IgD-negative memory B cell (primary cell): ENCODE measurements at regions not wholly inside any gene's neighbourhood (a gene's known extent, or its start where the extent isn't known, plus 50 kb on each side); places are given as distances from the start of the nearest gene placed in this dataset.
"Not testable (repeated sequence)": the region's sequence is repeated elsewhere in the genome, so short reads cannot be mapped to it uniquely, and the experiment has no call there.

Experiments used
- H3K27ac Mint-ChIP-seq, 3 donors: one replicate each; pipeline ENCODE4 v1.8.0; 2020 to 2022; ENCODE audit warnings: mild to moderate bottlenecking in 3 of 3, mixed read lengths in 3 of 3, moderate library complexity in 1 of 3
- H3K27me3 Mint-ChIP-seq: one replicate; pipeline ENCODE4 v1.8.0; 2021; ENCODE audit warnings: mixed read lengths
- H3K36me3 Mint-ChIP-seq: one replicate; pipeline ENCODE4 v1.8.0; 2020; ENCODE audit warnings: mild to moderate bottlenecking, mixed read lengths
- H3K4me1 Mint-ChIP-seq, 3 donors: one replicate each; pipeline ENCODE4 v1.8.0; 2020 to 2022; ENCODE audit warnings: mixed read lengths in 3 of 3, mild to moderate bottlenecking in 1 of 3
- H3K4me3 Mint-ChIP-seq, 4 donors: one replicate each; pipeline ENCODE4 v1.8.0; 2020 to 2022; ENCODE audit warnings: mild to moderate bottlenecking in 4 of 4, mixed read lengths in 4 of 4, moderate library complexity in 3 of 4
- H3K9me3 Mint-ChIP-seq, 3 donors: one replicate each; pipeline ENCODE4 v1.8.0; 2020 to 2021; ENCODE audit warnings: mixed read lengths in 3 of 3, mild to moderate bottlenecking in 1 of 3

DNA sequence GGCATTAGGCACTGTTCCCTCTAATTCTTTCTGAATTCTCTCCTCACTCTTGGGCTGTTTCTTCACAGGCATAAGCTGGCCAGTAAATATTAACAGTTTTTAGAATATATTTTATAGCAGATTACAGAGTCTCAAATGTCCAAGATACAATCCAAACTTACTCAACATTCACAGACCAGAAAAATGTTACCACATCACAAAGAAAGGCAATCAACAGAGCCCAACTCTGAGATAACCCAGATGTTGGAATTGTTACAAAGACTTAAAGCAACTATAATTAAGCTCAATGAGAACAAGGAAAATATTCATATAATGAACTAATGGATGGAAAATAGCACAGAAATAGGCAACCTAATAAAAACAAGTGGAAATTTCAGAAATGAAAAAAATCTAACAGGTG is 401.1 kb upstream of the RGMB start:
- Mint-ChIP-seq H3K27ac (no peak overlapping the region), H3K36me3 (peaks cover 2% of the 10 kb centered on the region), H3K27me3 (no peaks in the 10 kb centered on the region), H3K4me3 (no peak overlapping the region), H3K9me3 (peaks cover 0 to 7% (median 3%) of the 10 kb centered on the region in 3 donors), H3K4me1 (no peaks in the 10 kb centered on the region)

DNA sequence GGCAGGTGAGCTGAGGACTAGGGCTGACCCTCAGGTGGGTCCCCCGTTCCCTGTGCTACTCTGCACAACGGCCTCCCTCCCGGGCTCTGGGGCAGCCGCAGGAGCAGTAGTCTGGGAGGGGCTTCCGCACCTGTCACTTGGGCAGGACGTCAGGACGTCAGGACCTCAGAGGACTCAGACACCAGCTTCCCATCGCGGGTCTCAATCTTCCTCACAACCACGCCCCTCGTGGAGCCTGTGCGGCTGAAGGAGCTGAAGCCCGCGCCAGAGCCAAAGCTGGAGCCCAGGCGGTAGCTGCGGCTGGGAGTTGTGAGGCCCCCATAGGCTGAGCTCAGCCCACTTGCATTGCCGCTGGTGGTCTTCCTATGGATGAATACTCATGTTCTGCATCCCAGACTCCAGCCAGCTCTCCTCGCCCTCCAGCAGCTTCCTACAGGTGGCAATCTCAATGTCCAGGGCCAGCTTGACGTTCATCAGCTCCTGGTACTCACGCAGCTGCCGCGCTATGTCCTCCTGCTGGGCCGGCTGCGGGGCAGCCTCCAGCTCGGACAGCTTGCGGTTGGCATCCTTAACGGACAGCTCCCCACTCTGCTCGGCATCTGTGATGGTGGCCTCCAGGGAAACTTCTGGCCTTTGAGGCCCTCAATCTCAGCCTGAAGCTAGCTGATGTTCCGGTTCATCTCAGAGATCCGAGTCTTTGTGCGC is 381.4 kb upstream of the RGMB start:
- Mint-ChIP-seq H3K36me3 (no peaks in the 10 kb centered on the region), H3K27ac (no peak overlapping the region), H3K27me3 (peaks cover 4% of the 10 kb centered on the region), H3K4me3 (no peak overlapping the region), H3K4me1 (no peaks in the 10 kb centered on the region), H3K9me3 (peaks cover 0 to 4% (median 0%) of the 10 kb centered on the region in 3 donors)

DNA sequence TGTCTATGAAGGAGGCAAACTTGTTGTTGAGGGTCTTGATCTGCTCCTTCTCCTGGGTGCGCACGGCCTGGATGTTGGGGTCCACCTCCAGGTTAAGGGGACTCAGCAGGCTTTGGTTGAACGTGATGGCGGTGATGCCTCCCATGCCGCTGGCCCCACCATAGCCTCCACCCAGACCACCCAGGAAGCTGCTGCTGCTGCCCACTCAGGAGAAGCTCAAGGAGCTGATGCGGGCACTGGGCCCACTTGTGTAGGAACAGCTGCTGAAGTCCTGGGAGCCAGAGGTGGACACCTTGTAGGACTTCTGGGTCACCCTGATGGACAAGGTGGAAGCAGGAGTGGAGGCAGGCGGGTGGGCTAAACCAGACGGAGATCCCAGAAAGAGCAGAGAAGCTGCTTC is 380.3 kb upstream of the RGMB start:
- not testable (repeated sequence) for H3K36me3 Mint-ChIP-seq, H3K9me3 Mint-ChIP-seq, H3K4me1 Mint-ChIP-seq, H3K27me3 Mint-ChIP-seq, H3K4me3 Mint-ChIP-seq, H3K27ac Mint-ChIP-seq

DNA sequence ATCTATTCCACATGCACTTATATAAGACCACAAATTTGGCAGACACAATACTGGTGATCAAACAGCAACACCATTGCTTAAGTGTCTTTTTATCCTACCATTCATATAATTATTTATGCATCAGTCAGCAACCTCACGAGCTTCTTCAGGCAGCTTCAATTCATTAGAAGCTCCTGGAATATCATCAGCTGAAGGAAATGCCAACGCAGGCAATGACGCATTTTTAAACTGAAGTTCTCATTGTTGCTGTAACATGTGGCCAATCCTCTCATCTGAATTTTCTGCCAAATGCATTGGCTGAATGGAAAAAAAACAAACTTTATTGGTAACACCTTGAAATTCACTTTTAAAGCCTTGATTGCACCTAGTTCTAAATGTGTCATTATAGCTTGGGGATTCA is 376.4 kb upstream of the RGMB start:
- Mint-ChIP-seq H3K4me3 (no peak overlapping the region), H3K27me3 (peaks cover 2% of the 10 kb centered on the region), H3K36me3 (no peaks in the 10 kb centered on the region)

DNA sequence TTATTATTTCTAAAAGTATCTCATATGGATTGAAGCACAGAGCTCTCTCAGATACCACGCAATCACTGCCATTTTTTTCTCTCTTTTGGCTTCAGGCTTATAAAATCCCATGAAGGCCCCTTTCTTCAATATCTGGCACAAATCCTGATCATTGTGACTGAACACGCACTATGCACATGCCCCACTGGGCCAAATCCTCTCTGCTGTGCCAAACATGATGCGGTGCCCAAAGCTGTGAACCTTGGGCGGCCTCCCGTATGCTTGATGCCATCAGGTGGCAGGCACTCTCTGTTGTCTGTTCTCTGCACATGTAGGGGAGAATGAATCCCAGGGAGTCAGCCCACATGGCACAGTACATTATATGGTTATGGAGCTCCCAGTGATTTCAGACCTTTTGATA is 375.0 kb upstream of the RGMB start:
- no peaks in the 10 kb centered on the region for H3K27me3 Mint-ChIP-seq

More for the DNA sequence above, 376.4 kb upstream of the RGMB start:
- peaks cover 0 to 4% (median 1%) of the 10 kb centered on the region in 3 donors for H3K9me3 Mint-ChIP-seq
- no peak overlapping the region for H3K27ac Mint-ChIP-seq
- H3K4me1 Mint-ChIP-seq = no peaks in the 10 kb centered on the region

DNA sequence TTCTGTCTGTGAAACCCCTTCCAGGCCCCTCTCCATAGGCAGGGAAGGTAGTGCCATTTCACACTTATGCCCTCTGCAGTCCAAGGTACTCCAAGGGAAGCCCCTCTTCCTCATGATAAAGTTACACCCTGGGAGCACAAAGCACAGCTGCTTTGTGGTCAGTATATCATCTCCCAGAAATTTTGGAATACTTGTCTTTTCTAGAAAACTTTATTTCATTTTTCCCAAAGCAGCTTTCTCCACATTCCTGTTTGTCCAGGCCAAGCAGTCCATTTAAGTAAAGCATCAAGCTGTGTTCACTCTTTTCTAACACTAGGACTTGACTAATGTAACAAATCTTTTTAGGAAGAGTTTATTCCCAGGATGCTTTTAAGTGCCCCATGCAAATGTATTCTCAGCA is 371.8 kb upstream of the RGMB start:
- Mint-ChIP-seq H3K27me3 (no peaks in the 10 kb centered on the region), H3K27ac (no peak overlapping the region), H3K4me1 (peaks cover 0 to 1% (median 0%) of the 10 kb centered on the region in 3 donors), H3K9me3 (peaks cover 0 to 1% (median under 1%) of the 10 kb centered on the region in 3 donors), H3K36me3 (no peaks in the 10 kb centered on the region), H3K4me3 (no peak overlapping the region)

More for the DNA sequence above, 375.0 kb upstream of the RGMB start:
- Mint-ChIP-seq H3K4me1 (peaks cover 0 to 1% (median 0%) of the 10 kb centered on the region in 3 donors), H3K4me3 (no peak overlapping the region), H3K36me3 (no peaks in the 10 kb centered on the region), H3K9me3 (peaks cover 0 to 4% (median 1%) of the 10 kb centered on the region in 3 donors), H3K27ac (no peak overlapping the region)

DNA sequence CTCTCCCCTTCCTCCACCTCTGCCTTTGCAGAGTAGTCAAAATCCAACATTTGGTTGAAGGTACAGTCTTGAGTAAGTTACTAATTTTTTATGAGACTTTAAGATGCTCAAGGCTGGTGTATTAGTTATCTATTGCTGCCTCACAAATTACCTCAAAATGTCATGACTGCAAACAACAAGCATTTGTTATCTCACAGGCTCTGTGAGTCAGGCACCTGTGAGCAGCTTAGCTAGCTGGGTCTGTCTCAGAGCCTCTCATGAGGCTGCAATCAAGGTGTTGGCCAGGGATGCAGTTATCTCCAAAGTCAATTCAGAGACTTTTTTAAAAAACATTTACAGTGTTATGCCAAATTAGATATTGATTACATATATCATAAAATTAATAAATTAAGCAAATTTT is 371.3 kb upstream of the RGMB start:
- Mint-ChIP-seq H3K9me3 (peaks cover 0 to 2% (median 1%) of the 10 kb centered on the region in 3 donors), H3K36me3 (no peaks in the 10 kb centered on the region), H3K4me3 (no peak overlapping the region), H3K27ac (no peak overlapping the region), H3K4me1 (peaks cover 0 to 1% (median 0%) of the 10 kb centered on the region in 3 donors), H3K27me3 (no peaks in the 10 kb centered on the region)

DNA sequence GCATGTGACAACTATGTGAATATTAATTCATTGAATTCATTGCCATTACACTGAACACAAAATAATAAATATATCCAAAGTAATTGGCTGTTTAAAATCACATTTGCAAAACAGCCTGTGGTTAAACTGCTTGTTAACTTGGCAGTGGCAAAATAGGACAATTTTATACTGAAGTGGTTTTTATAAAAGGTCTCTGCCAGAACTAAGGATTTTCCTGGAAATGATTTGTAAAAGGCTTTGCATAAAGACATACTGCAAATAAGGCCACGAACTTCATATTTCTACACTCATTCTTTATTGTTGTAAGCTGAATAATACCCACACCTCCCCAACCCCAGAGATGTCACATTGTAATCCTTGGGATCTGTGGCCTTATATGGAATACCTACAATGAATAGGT is 370.3 kb upstream of the RGMB start:
- Mint-ChIP-seq H3K36me3 (no peaks in the 10 kb centered on the region), H3K4me1 (peaks cover 0 to 1% (median 0%) of the 10 kb centered on the region in 3 donors), H3K27ac (no peak overlapping the region), H3K27me3 (no peaks in the 10 kb centered on the region), H3K4me3 (no peak overlapping the region), H3K9me3 (peaks cover 0 to 2% (median 1%) of the 10 kb centered on the region in 3 donors)

DNA sequence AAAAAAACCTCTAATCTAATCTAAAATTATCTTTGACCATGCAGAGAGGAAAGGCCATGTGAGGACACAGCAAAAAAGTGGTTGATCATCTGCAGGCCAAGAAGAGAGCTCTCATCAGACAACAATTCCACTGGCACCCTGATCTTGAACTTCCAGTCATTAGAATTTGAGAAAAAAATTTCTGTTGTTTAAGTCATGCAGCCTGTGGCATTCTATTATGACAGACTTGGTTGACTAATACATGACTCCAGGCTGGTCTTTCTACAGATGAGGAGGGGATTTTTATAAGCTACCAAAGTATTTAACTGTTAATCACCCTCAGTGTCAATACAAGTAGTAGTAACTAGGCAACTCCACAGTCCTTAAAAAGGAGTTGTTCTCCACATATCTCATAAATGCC is 358.5 kb upstream of the RGMB start:
- H3K36me3 Mint-ChIP-seq = no peaks in the 10 kb centered on the region
- no peaks in the 10 kb centered on the region for H3K27me3 Mint-ChIP-seq
- H3K4me1 Mint-ChIP-seq = no peaks in the 10 kb centered on the region
- H3K27ac Mint-ChIP-seq = no peak overlapping the region
- H3K4me3 Mint-ChIP-seq = no peak overlapping the region
- peaks cover 0 to 2% (median 0%) of the 10 kb centered on the region in 3 donors for H3K9me3 Mint-ChIP-seq

DNA sequence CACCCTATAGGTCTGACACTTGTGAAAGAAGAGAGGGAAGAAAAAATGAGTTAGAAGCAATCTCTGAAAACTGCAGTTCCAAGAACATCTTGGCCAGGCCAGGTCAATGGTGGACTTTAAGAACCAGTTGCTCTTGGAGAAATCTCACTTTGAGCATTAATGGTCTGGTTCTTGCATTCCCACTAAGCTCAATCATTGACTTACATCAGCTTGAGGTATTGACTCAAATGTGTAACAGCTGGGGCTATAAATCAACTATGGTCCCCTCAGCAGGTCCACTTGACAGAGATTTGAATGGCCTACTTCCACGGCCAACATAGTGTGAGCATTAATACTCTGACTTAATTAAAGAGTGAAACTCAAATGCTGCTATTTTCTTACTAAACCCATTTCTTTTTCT is 357.8 kb upstream of the RGMB start:
- Mint-ChIP-seq H3K9me3 (peaks cover 0 to 2% (median 0%) of the 10 kb centered on the region in 3 donors), H3K4me3 (no peak overlapping the region), H3K4me1 (no peaks in the 10 kb centered on the region), H3K36me3 (no peaks in the 10 kb centered on the region), H3K27me3 (no peaks in the 10 kb centered on the region), H3K27ac (no peak overlapping the region)

DNA sequence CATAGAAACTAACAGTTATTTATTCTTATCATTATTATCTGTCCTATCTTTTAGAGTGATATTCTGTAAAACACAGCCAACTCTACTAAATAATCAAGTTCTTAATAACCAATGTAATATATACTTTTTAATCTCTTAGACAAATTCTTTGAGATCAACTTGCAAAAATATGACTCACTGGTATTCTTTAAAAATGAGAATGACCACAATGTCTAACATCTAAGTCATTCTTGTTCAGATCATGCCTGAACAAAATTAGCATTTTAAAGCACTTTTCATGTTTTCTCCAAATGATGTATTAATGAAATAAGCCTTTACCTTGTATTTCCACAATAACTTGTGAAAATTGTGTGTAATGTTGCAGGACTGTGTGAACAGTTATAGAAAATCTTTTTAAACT is 356.9 kb upstream of the RGMB start:
- peaks cover 0 to 2% (median 0%) of the 10 kb centered on the region in 3 donors for H3K9me3 Mint-ChIP-seq
- H3K27me3 Mint-ChIP-seq = no peaks in the 10 kb centered on the region
- no peak overlapping the region for H3K4me3 Mint-ChIP-seq
- no peaks in the 10 kb centered on the region for H3K36me3 Mint-ChIP-seq
- H3K4me1 Mint-ChIP-seq = no peaks in the 10 kb centered on the region
- H3K27ac Mint-ChIP-seq = no peak overlapping the region

DNA sequence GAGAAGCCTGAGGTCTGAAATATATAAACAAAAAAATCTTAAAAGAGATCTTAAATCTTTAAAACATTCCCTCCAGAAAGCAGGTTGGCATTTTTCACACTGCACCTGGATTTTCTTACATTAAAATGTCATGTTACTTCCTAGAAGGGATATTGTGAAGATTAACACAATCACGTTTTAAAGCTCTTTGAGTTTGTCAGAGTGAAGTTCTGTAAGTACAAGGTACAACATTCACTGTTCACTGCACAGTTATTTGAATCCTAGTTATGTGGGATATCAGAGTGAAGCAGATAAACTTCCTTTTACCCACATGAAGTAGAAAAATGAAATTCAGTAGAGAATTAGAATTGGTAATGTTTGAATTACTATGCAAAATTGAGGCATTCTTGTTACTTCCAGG is 353.6 kb upstream of the RGMB start:
- Mint-ChIP-seq H3K27ac (no peak overlapping the region), H3K36me3 (no peaks in the 10 kb centered on the region), H3K9me3 (peaks cover 0 to 2% (median 0%) of the 10 kb centered on the region in 3 donors), H3K4me1 (no peaks in the 10 kb centered on the region), H3K4me3 (no peak overlapping the region), H3K27me3 (no peaks in the 10 kb centered on the region)

DNA sequence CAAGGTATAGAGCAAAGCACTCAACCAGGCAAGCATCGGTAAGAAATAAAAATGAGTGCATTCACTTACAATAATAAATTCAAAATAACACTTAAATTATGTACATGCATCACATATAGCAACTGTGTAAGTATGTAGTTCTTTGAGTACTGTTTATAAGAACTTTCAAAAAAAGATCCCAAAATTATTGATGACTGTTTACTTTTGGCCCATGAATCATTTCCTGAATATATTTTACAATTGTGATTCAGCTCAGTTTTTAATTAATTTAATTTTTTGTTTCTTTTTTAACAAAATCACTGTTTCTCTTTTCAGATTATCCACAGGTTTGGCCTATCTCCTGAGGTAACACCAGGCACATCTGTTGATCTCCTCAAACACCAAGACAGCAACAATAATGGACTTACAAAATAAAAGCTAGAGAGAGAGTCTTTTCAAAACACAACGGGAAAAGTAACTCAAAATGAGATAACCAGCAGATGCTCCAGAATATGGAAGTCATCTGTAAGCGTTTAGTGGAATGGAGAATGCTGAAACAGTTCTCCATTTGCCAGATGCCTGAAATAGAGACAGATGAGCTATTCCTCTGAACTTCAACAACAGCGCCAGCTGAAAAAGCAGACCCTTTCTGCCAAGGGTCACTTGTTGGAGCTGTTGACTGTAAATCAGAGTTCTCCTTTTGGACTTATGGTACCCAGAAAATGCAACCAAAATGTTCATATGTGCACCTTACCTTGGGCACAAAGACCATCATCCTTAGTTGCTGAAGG is 348.6 kb upstream of the RGMB start:
- H3K9me3 Mint-ChIP-seq = no peaks in the 10 kb centered on the region
- H3K4me3 Mint-ChIP-seq = no peak overlapping the region

DNA sequence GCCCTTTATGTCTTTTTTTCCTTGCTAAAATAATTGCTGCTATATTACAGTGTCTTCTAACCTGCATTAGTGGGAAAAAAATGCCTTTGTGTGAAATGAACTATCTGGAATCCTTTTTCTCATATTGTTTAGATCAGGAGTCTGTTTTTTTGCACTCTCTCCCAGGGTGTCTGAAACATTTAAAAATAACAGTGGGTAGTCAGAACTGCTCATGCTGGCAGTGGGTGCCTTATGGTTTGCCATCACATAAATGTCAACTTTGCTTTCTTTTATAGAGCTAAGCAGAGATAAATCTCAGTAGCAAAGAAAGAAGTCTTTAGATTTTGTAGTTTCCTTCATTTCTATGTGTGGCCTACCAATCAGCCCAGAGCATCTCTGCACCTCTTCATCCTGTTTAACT is 347.8 kb upstream of the RGMB start:
- H3K36me3 Mint-ChIP-seq = no peaks in the 10 kb centered on the region
- peaks cover 0 to 6% (median 2%) of the 10 kb centered on the region in 3 donors for H3K4me1 Mint-ChIP-seq
- no peak overlapping the region for H3K4me3 Mint-ChIP-seq
- peaks cover 2% of the 10 kb centered on the region for H3K27me3 Mint-ChIP-seq
- no peak overlapping the region for H3K27ac Mint-ChIP-seq
- no peaks in the 10 kb centered on the region for H3K9me3 Mint-ChIP-seq

More for the DNA sequence above, 348.6 kb upstream of the RGMB start:
- Mint-ChIP-seq H3K4me1 (peaks cover 0 to 6% (median 2%) of the 10 kb centered on the region in 3 donors), H3K27ac (no peak overlapping the region), H3K27me3 (peaks cover 2% of the 10 kb centered on the region), H3K36me3 (no peaks in the 10 kb centered on the region)

DNA sequence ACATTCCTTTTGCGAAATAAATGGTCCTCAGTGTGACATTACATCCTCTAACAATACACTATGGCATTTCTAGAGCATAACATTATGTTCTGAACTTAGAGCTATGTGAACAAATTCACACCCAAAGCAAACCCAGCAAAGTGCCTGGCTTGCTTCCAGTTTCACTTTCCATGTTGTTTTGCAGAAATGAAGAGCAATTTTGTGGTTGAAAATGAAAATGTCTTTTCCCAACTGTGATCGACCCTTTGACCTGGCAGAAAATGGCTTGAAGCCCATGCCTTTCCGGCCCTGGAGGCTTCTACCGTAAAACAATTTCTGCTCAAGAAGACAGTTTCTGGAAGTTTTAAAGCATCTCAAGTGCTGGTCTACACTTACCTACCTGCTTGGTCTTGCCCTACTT is 344.7 kb upstream of the RGMB start:
- Mint-ChIP-seq H3K4me3 (peak overlapping the region in 1 of 4 donors; percentile 17), H3K27ac (no peak overlapping the region), H3K36me3 (no peaks in the 10 kb centered on the region)

More for the DNA sequence above, 344.7 kb upstream of the RGMB start:
- peaks cover 0 to 6% (median 2%) of the 10 kb centered on the region in 3 donors for H3K4me1 Mint-ChIP-seq
- H3K9me3 Mint-ChIP-seq = no peaks in the 10 kb centered on the region
- peaks cover 2% of the 10 kb centered on the region for H3K27me3 Mint-ChIP-seq
